Transverse colon (tissue), 4 donors: ENCODE measurements at regions not wholly inside any gene's neighbourhood (a gene's known extent, or its start where the extent isn't known, plus 50 kb on each side); places are given as distances from the start of the nearest gene placed in this dataset.

Source experiments
- DNase-seq: peaks from one replicate; pipeline ENCODE4 v3.0.0-alpha.2; 2019
- H3K27ac ChIP-seq, 4 donors: fragments of 200-600 bp; sonication (generic); 2 replicates each; pipeline ENCODE4 v1.5.1; 2016 to 2018; ENCODE audit warnings: inconsistent platforms in 4 of 4
- H3K27me3 ChIP-seq: fragments of 200-600 bp; sonication (generic); 2 replicates; pipeline ENCODE4 v1.5.1; 2017; ENCODE audit warnings: inconsistent platforms
- H3K36me3 ChIP-seq, 4 donors: fragments of 200-600 bp; sonication (generic); 2 replicates each; pipeline ENCODE4 v1.5.1; 2017 to 2019; ENCODE audit warnings: inconsistent platforms in 4 of 4
- H3K4me1 ChIP-seq, 4 donors: fragments of 200-600 bp; sonication (generic); 2 replicates each; pipeline ENCODE4 v1.5.1; 2017 to 2020; ENCODE audit warnings: inconsistent platforms in 4 of 4
- H3K4me3 ChIP-seq, 4 donors: fragments of 200-600 bp; sonication (generic); 1 replicate in 1 of 4; 2 replicates in 3 of 4; pipeline versions ENCODE4 v1.5.1 to v1.6.1; 2017 to 2019; ENCODE audit warnings: inconsistent platforms in 4 of 4
- H3K9me3 ChIP-seq, 2 donors: fragments of 200-600 bp; sonication (generic); 2 replicates each; pipeline ENCODE4 v1.5.1; 2017 to 2019; ENCODE audit warnings: inconsistent platforms in 2 of 2
- CTCF ChIP-seq, 5 experiments: fragments of 200-600 bp in 3 of 5; fragments of 450-650 bp in 2 of 5; sonication (generic) in 3 of 5; IDR thresholded peaks; 1 replicate in 2 of 5; 2 replicates in 3 of 5; pipeline ENCODE4 v1.5.1; 2016 to 2017; ENCODE audit warnings: antibody characterized with exemption in 5 of 5, inconsistent platforms in 3 of 5, mild to moderate bottlenecking in 2 of 5, moderate library complexity in 1 of 5
- EP300 ChIP-seq: sonication (generic); formaldehyde crosslinking; IDR thresholded peaks from one replicate; pipeline ENCODE4 v1.6.1; 2017; ENCODE audit warnings: antibody characterized with exemption, low read depth
- POLR2A ChIP-seq: fragments of 450-650 bp; IDR thresholded peaks from one replicate; pipeline ENCODE4 v1.6.1; 2016; ENCODE audit warnings: antibody characterized with exemption, mild to moderate bottlenecking, moderate library complexity
- POLR2AphosphoS5 ChIP-seq, 3 donors: sonication (generic); formaldehyde crosslinking; IDR thresholded peaks; one replicate each; pipeline ENCODE4 v1.6.1; 2016; ENCODE audit warnings: antibody characterized with exemption in 3 of 3
- WGBS, 2 donors: methylation state at CpG; one replicate each; pipeline ENCODE4 v1.1.5; 2018; ENCODE audit warnings: low coverage in 1 of 2; 5-methylcytosine and 5-hydroxymethylcytosine counted together
- in situ Hi-C, 4 donors: fragments of 200-750 bp; cut with MboI; loops; one replicate each; pipeline versions ENCODE4 v1.15.0 to v1.15.1; 2017; ENCODE audit warnings: low sequenced_read_pairs in 3 of 4, low pct_ligation_motif_present in 1 of 4, low pct_unique_long_range_greater_than_20kb in 1 of 4
- intact Hi-C: fragments of 100-400 bp; cut with DNase I; formaldehyde crosslinking; loops from one replicate; pipeline ENCODE4 v1.15.1; 2023; ENCODE audit warnings: low total_unique reads

GRCh38 chr1:8096105-8097011, 70.2 kb upstream of the ERRFI1 start:
- no peaks in the 10 kb centered on the region for H3K9me3 ChIP-seq
- peaks cover 19 to 48% (median 39%) of the 10 kb centered on the region in 4 donors for H3K4me1 ChIP-seq
- no peak for DNase-seq
- in situ Hi-C loops = no loop called here
- TF ChIP-seq POLR2AphosphoS5 (IDR thresholded peaks at IDR 0.05) (peak in 2 of 3 donors; percentile 64 to 71), EP300 (no peak)
- 54 to 61% methylated on average over 12 of the region's 12 CpGs for WGBS, 2 donors
- intact Hi-C loops = no loop called here
- H3K4me3 ChIP-seq = no peak overlapping the region
- H3K27ac ChIP-seq = peak overlapping the region; percentile 83 to 90 (median 86)
- no peaks in the 10 kb centered on the region for H3K36me3 ChIP-seq
- H3K27me3 ChIP-seq = no peaks in the 10 kb centered on the region

- Histone ChIP-seq H3K36me3 (no peaks in the 10 kb centered on the region), H3K27ac (peak overlapping the region; percentile 83 to 90 (median 86)), H3K4me1 (peaks cover 19 to 50% (median 39%) of the 10 kb centered on the region in 4 donors), H3K27me3 (no peaks in the 10 kb centered on the region), H3K4me3 (no peak overlapping the region), H3K9me3 (no peaks in the 10 kb centered on the region)
- intact Hi-C loops (no loop called here), in situ Hi-C loops (no loop called here)
- no peak for DNase-seq
- TF ChIP-seq EP300 = no peak
- TF ChIP-seq POLR2AphosphoS5 (IDR thresholded peaks at IDR 0.05) = no peak
- TF ChIP-seq CTCF (IDR thresholded peaks at IDR 0.05) = no peak
- TF ChIP-seq POLR2A = no peak
- 93% methylated on average over 3 to 5 of the region's 5 CpGs for WGBS, 2 donors
Measured at GRCh38 chr1:8095584-8095983, 69.5 kb upstream of the ERRFI1 start.

- DNase-seq = peak; percentile 34
- Histone ChIP-seq H3K9me3 (no peaks in the 10 kb centered on the region), H3K27me3 (no peaks in the 10 kb centered on the region), H3K4me3 (no peak overlapping the region), H3K4me1 (peaks cover 19 to 59% (median 41%) of the 10 kb centered on the region in 4 donors), H3K27ac (peak overlapping the region; percentile 83 to 90 (median 86)), H3K36me3 (no peaks in the 10 kb centered on the region)
- in situ Hi-C loops (no loop called here), intact Hi-C loops (no loop called here)
- 52 to 64% methylated on average over 9 to 18 of the region's 18 CpGs for WGBS, 2 donors
- no peak for TF ChIP-seq POLR2A
- peak; percentile 7 for TF ChIP-seq EP300
- TF ChIP-seq POLR2AphosphoS5 (IDR thresholded peaks at IDR 0.05) = peak in 1 of 3 donors; percentile 19
Measured at GRCh38 chr1:8094481-8095241, 68.6 kb upstream of the ERRFI1 start.

GRCh38 chr1:8093221-8093980, 67.3 kb upstream of the ERRFI1 start:
- Histone ChIP-seq H3K36me3 (no peaks in the 10 kb centered on the region), H3K9me3 (no peaks in the 10 kb centered on the region), H3K4me3 (no peak overlapping the region), H3K27ac (peak overlapping the region in 3 of 4 donors; percentile 83 to 90 (median 88)), H3K27me3 (no peaks in the 10 kb centered on the region), H3K4me1 (peaks cover 19 to 58% (median 41%) of the 10 kb centered on the region in 4 donors)
- peak; percentile 35 for DNase-seq
- intact Hi-C loops (no loop called here), in situ Hi-C loops (no loop called here)
- TF ChIP-seq POLR2AphosphoS5 (IDR thresholded peaks at IDR 0.05) (peak in 1 of 3 donors; percentile 20), EP300 (no peak), POLR2A (no peak)
- 69 to 87% methylated on average over 8 to 10 of the region's 10 CpGs for WGBS, 2 donors

GRCh38 chr1:8092657-8093056, 66.5 kb upstream of the ERRFI1 start:
- Histone ChIP-seq H3K27me3 (no peaks in the 10 kb centered on the region), H3K4me3 (no peak overlapping the region), H3K9me3 (no peaks in the 10 kb centered on the region), H3K36me3 (no peaks in the 10 kb centered on the region), H3K4me1 (peaks cover 13 to 51% (median 37%) of the 10 kb centered on the region in 4 donors), H3K27ac (peak overlapping the region in 1 of 4 donors; percentile 88)
- TF ChIP-seq CTCF (IDR thresholded peaks at IDR 0.05) (no peak), POLR2A (no peak), EP300 (no peak), POLR2AphosphoS5 (IDR thresholded peaks at IDR 0.05) (no peak)
- no peak for DNase-seq
- intact Hi-C loops = no loop called here
- WGBS, 2 donors = 82 to 83% methylated on average over 9 of the region's 9 CpGs
- in situ Hi-C loops = no loop called here
